HG02943 (cell line): ENCODE measurements at regions not wholly inside any gene's neighbourhood (a gene's known extent, or its start where the extent isn't known, plus 50 kb on each side); places are given as distances from the start of the nearest gene placed in this dataset.

Source experiments
- ATAC-seq: cut with Tn5 transposase; IDR thresholded peaks from one replicate; pipeline ENCODE4 v1.9.1; 2021; ENCODE audit warnings: mild to moderate bottlenecking, low read depth, moderate library complexity; ENCODE audit not compliant: unreplicated experiment

GRCh38 chr3:99502871-99503270 is 135.5 kb upstream of the COL8A1 start:
- no peak for ATAC-seq

- ATAC-seq = no peak
These were observed 137.9 kb upstream of the COL8A1 start for GRCh38 chr3:99500485-99500884.

GRCh38 chr3:99499235-99500158 is 138.9 kb upstream of the COL8A1 start:
- ATAC-seq = no peak

- ATAC-seq = no peak
These were observed 139.7 kb upstream of the COL8A1 start for GRCh38 chr3:99498550-99499234.

GRCh38 chr3:99487894-99488293 is 150.5 kb upstream of the COL8A1 start:
- no peak for ATAC-seq

GRCh38 chr3:99485286-99485685 is 153.1 kb upstream of the COL8A1 start:
- ATAC-seq = no peak

GRCh38 chr3:99484871-99485270 is 153.5 kb upstream of the COL8A1 start:
- no peak for ATAC-seq

- ATAC-seq = no peak
These were observed 154.6 kb upstream of the COL8A1 start for GRCh38 chr3:99483841-99484240.

- ATAC-seq = no peak
These were observed 156.2 kb upstream of the COL8A1 start for GRCh38 chr3:99482191-99482590.

- ATAC-seq = no peak
These were observed 156.8 kb upstream of the COL8A1 start for GRCh38 chr3:99481561-99481960.

GRCh38 chr3:99479768-99480167 is 158.6 kb upstream of the COL8A1 start:
- ATAC-seq = no peak

- no peak for ATAC-seq
These were observed 160.7 kb upstream of the COL8A1 start for GRCh38 chr3:99477650-99478049.

GRCh38 chr3:99475229-99475628 is 163.2 kb upstream of the COL8A1 start:
- no peak for ATAC-seq

GRCh38 chr3:99474776-99475175 is 163.6 kb upstream of the COL8A1 start:
- ATAC-seq = no peak

- no peak for ATAC-seq
These were observed 165.1 kb upstream of the COL8A1 start for GRCh38 chr3:99473321-99473751.

GRCh38 chr3:99472385-99472784 is 166.0 kb upstream of the COL8A1 start:
- ATAC-seq = no peak

GRCh38 chr3:99471353-99472323 is 166.8 kb upstream of the COL8A1 start:
- no peak for ATAC-seq

- ATAC-seq = no peak
These were observed 167.6 kb upstream of the COL8A1 start for GRCh38 chr3:99470841-99471240.

- ATAC-seq = no peak
These were observed 169.5 kb upstream of the COL8A1 start for GRCh38 chr3:99468918-99469317.

- no peak for ATAC-seq
These were observed 171.0 kb upstream of the COL8A1 start for GRCh38 chr3:99467420-99467819.

- no peak for ATAC-seq
These were observed 172.1 kb upstream of the COL8A1 start for GRCh38 chr3:99466331-99466730.
